OCI-LY1 (cell line): ENCODE measurements at regions not wholly inside any gene's neighbourhood (a gene's known extent, or its start where the extent isn't known, plus 50 kb on each side); places are given as distances from the start of the nearest gene placed in this dataset.
"Not testable (repeated sequence)": the region's sequence is repeated elsewhere in the genome, so short reads cannot be mapped to it uniquely, and the experiment has no call there.

Experiments
- H2AFZ ChIP-seq: fragments of 200-600 bp; sonication (generic), shearing (Covaris generic); 2 replicates; pipeline ENCODE4 v1.6.0; 2014; ENCODE audit warnings: antibody characterized with exemption, mild to moderate bottlenecking, low read length
- H3F3A ChIP-seq: fragments of 200-600 bp; sonication (generic), shearing (Covaris generic); 2 replicates; pipeline ENCODE4 v1.6.0; 2014; ENCODE audit warnings: mild to moderate bottlenecking, antibody characterized with exemption, low read length, moderate library complexity; ENCODE audit not compliant: insufficient read depth
- H3K27ac ChIP-seq: fragments of 200-600 bp; sonication (generic); 2 replicates; pipeline ENCODE4 v1.5.1; 2014; ENCODE audit warnings: low read length, mixed run types, mild to moderate bottlenecking, low read depth; ENCODE audit not compliant: poor library complexity, severe bottlenecking
- H3K27me3 ChIP-seq: fragments of 200-600 bp; sonication (generic); 2 replicates; pipeline ENCODE4 v1.6.0; 2014; ENCODE audit warnings: antibody characterized with exemption, mild to moderate bottlenecking, low read length, moderate library complexity; ENCODE audit not compliant: insufficient read depth
- H3K36me3 ChIP-seq: fragments of 200-600 bp; sonication (generic); 2 replicates; pipeline ENCODE4 v1.6.1; 2014; ENCODE audit warnings: mild to moderate bottlenecking, antibody characterized with exemption, low read length, moderate library complexity, mixed read lengths; ENCODE audit not compliant: insufficient read depth
- H3K4me1 ChIP-seq: fragments of 200-600 bp; sonication (generic); 2 replicates; pipeline ENCODE4 v1.5.1; 2014; ENCODE audit warnings: mild to moderate bottlenecking, low read length, moderate library complexity; ENCODE audit not compliant: insufficient read depth, severe bottlenecking
- H3K4me2 ChIP-seq: fragments of 200-600 bp; sonication (generic), shearing (Covaris generic); 2 replicates; pipeline ENCODE4 v1.6.1; 2014; ENCODE audit warnings: low read length
- H3K4me3 ChIP-seq: fragments of 200-600 bp; sonication (generic); 2 replicates; pipeline ENCODE4 v1.5.1; 2014; ENCODE audit warnings: low read length, low read depth, mild to moderate bottlenecking, mixed read lengths; ENCODE audit not compliant: poor library complexity, severe bottlenecking
- H3K79me2 ChIP-seq: fragments of 200-600 bp; shearing (Covaris generic); 2 replicates; pipeline ENCODE4 v1.6.1; 2016; ENCODE audit warnings: mixed run types, low read length, mixed read lengths; ENCODE audit not compliant: insufficient read depth
- H3K9ac ChIP-seq: fragments of 200-600 bp; sonication (generic), shearing (Covaris generic); 2 replicates; pipeline ENCODE4 v1.6.1; 2014; ENCODE audit warnings: mild to moderate bottlenecking, low read length, mixed read lengths
- H3K9me2 ChIP-seq: fragments of 200-600 bp; sonication (generic), shearing (Covaris generic); 2 replicates; pipeline ENCODE4 v1.6.1; 2014; ENCODE audit warnings: low read depth, mild to moderate bottlenecking, low read length, mixed read lengths
- H3K9me3 ChIP-seq: fragments of 200-600 bp; shearing (Covaris generic); 2 replicates; pipeline ENCODE4 v1.6.1; 2014; ENCODE audit warnings: low read length, mixed read lengths
- H4K20me1 ChIP-seq: fragments of 200-600 bp; sonication (generic), shearing (Covaris generic); 2 replicates; pipeline ENCODE4 v1.6.0; 2016; ENCODE audit warnings: mild to moderate bottlenecking, low read length; ENCODE audit not compliant: insufficient read depth
- CTCF ChIP-seq: fragments of 200-600 bp; sonication (generic), shearing (Covaris generic); IDR thresholded peaks from 2 replicates; pipeline ENCODE4 v1.5.1; 2017; ENCODE audit warnings: mild to moderate bottlenecking, antibody characterized with exemption, low read length, moderate library complexity, mixed read lengths
- EZH2 ChIP-seq: fragments of 200-600 bp; sonication (generic), shearing (Covaris generic); IDR thresholded peaks from 2 replicates; pipeline ENCODE4 v1.8.0; 2017; ENCODE audit warnings: borderline replicate concordance, mixed run types, mild to moderate bottlenecking, antibody characterized with exemption, low read length, moderate library complexity, mixed read lengths

DNA sequence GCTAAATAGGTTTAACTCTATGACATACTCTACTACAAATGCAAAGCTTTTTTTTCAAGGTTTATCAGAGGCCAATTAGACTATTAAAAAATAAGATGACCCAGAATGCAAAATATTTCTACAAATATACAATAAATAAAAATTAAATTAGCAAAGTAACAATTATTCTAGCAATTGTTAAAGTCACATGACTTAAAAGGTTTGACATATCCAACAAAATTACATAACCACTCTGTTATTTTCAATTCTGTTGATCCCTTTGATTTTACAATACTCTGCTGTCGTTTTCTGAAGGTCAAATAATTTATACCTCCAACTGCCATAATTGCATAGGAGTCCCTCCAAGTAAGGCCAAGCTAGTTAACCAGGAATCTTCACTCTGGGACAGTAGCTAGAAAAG lies 292.6 kb upstream of the MIR17HG start:
- Histone ChIP-seq H3K4me2 (no peak overlapping the region), H4K20me1 (no peaks in the 10 kb centered on the region), H3K9me2 (no peaks in the 10 kb centered on the region), H3K36me3 (no peaks in the 10 kb centered on the region), H3K9ac (no peak overlapping the region), H3F3A (no peaks in the 10 kb centered on the region), H3K27ac (no peak overlapping the region), H3K27me3 (no peaks in the 10 kb centered on the region), H3K79me2 (no peaks in the 10 kb centered on the region), H2AFZ (no peak overlapping the region), H3K4me1 (no peaks in the 10 kb centered on the region), H3K9me3 (no peaks in the 10 kb centered on the region), H3K4me3 (no peak overlapping the region)
- no peak for TF ChIP-seq CTCF
- TF ChIP-seq EZH2, result no peak

- Histone ChIP-seq H3K4me2 (no peak overlapping the region), H3F3A (no peaks in the 10 kb centered on the region), H3K27me3 (no peaks in the 10 kb centered on the region), H3K79me2 (no peaks in the 10 kb centered on the region), H3K27ac (no peak overlapping the region), H4K20me1 (no peaks in the 10 kb centered on the region), H3K9me2 (no peaks in the 10 kb centered on the region), H3K9me3 (no peaks in the 10 kb centered on the region), H3K4me1 (no peaks in the 10 kb centered on the region), H3K4me3 (no peak overlapping the region), H2AFZ (no peak overlapping the region), H3K9ac (no peak overlapping the region), H3K36me3 (no peaks in the 10 kb centered on the region)
- TF ChIP-seq EZH2 (no peak), CTCF (no peak)
Measured at GRCh38 chr13:91056746-91057145, 290.7 kb upstream of the MIR17HG start.

DNA sequence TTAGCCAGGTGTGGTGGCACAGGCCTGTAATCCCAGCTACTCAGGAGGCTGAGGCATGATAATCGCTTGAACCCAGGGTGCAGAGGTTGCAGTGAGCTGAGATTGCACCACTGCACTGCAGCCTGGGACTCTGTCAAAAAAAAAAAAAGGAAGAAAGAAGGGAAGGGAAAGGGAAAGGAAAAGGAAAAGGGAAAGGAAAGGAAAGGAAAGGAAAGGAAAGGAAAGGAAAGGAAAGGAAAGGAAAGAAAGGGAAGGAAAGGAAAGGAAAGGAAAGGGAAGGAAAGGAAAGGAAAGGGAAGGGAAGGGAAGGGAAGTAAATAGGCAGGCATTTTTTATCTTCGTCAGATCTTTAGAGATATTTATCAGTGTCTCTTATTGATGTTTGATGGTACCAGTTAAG lies 290.0 kb upstream of the MIR17HG start:
- H3K4me3 ChIP-seq, H3K27ac ChIP-seq, H4K20me1 ChIP-seq, H3K79me2 ChIP-seq, H3F3A ChIP-seq, H3K9me3 ChIP-seq, H2AFZ ChIP-seq, H3K9me2 ChIP-seq, H3K9ac ChIP-seq, H3K27me3 ChIP-seq, H3K4me2 ChIP-seq, H3K4me1 ChIP-seq, H3K36me3 ChIP-seq: not testable (repeated sequence)

- no peak overlapping the region for H3K27ac ChIP-seq
- no peaks in the 10 kb centered on the region for H3K79me2 ChIP-seq
- no peaks in the 10 kb centered on the region for H3K36me3 ChIP-seq
- no peak overlapping the region for H2AFZ ChIP-seq
- no peaks in the 10 kb centered on the region for H3K9me2 ChIP-seq
- no peaks in the 10 kb centered on the region for H3K9me3 ChIP-seq
- H3K4me1 ChIP-seq, result no peaks in the 10 kb centered on the region
- TF ChIP-seq CTCF (no peak), EZH2 (no peak)
- no peaks in the 10 kb centered on the region for H3F3A ChIP-seq
- H4K20me1 ChIP-seq, result no peaks in the 10 kb centered on the region
- no peaks in the 10 kb centered on the region for H3K27me3 ChIP-seq
- H3K9ac ChIP-seq, result no peak overlapping the region
- H3K4me3 ChIP-seq, result no peak overlapping the region
- H3K4me2 ChIP-seq, result no peak overlapping the region
Measured at GRCh38 chr13:91058066-91058465, 289.4 kb upstream of the MIR17HG start.
